SU-DHL-6 (cell line): ENCODE measurements at regions not wholly inside any gene's neighbourhood (a gene's known extent, or its start where the extent isn't known, plus 50 kb on each side); places are given as distances from the start of the nearest gene placed in this dataset.

Experiments
- H2AFZ ChIP-seq: fragments of 200-600 bp; sonication (generic); 2 replicates; pipeline ENCODE4 v1.6.1; 2014; ENCODE audit warnings: low read depth, mild to moderate bottlenecking, moderate library complexity, mixed read lengths, antibody characterized with exemption, low read length; ENCODE audit not compliant: severe bottlenecking
- H3F3A ChIP-seq: fragments of 200-600 bp; shearing (Covaris generic); 2 replicates; pipeline ENCODE4 v1.6.0; 2016; ENCODE audit warnings: antibody characterized with exemption, mild to moderate bottlenecking; ENCODE audit not compliant: insufficient read depth
- H3K27ac ChIP-seq: fragments of 200-600 bp; sonication (generic); 2 replicates; pipeline ENCODE4 v1.5.1; 2016; ENCODE audit warnings: low read depth, mild to moderate bottlenecking, low read length, moderate library complexity, mixed read lengths
- H3K27me3 ChIP-seq: fragments of 200-600 bp; sonication (generic), shearing (Covaris generic); 2 replicates; pipeline ENCODE4 v1.6.0; 2014; ENCODE audit warnings: mild to moderate bottlenecking, low read length
- H3K36me3 ChIP-seq: fragments of 200-600 bp; sonication (generic); 2 replicates; pipeline ENCODE4 v1.6.1; 2014; ENCODE audit warnings: mild to moderate bottlenecking, low read length, mixed read lengths
- H3K4me2 ChIP-seq: fragments of 300-600, 200-600 bp; shearing (Covaris generic), sonication (generic); 2 replicates; pipeline ENCODE4 v1.6.0; 2014; ENCODE audit warnings: low read length, low read depth, mild to moderate bottlenecking; ENCODE audit not compliant: poor library complexity, severe bottlenecking
- H3K4me3 ChIP-seq: fragments of 200-600 bp; sonication (generic); 2 replicates; pipeline ENCODE4 v1.5.1; 2014; ENCODE audit warnings: antibody characterized with exemption, low read length, mild to moderate bottlenecking, mixed read lengths; ENCODE audit not compliant: insufficient read depth, poor library complexity, severe bottlenecking
- H3K79me2 ChIP-seq: fragments of 200-600 bp; sonication (generic); 2 replicates; pipeline ENCODE4 v1.6.1; 2014; ENCODE audit warnings: mild to moderate bottlenecking, low read length, moderate library complexity; ENCODE audit not compliant: insufficient read depth
- H3K9ac ChIP-seq: fragments of 200-600 bp; sonication (generic); 2 replicates; pipeline ENCODE4 v1.7.0; 2014; ENCODE audit warnings: mild to moderate bottlenecking, low read length
- H3K9me2 ChIP-seq: fragments of 200-600 bp; sonication (generic); replicated peaks from 2 replicates; pipeline ENCODE4 v1.6.1; 2014; ENCODE audit warnings: low read length; ENCODE audit not compliant: insufficient read depth
- H3K9me3 ChIP-seq: fragments of 200-600 bp; sonication (generic); 2 replicates; pipeline ENCODE4 v1.6.1; 2014; ENCODE audit warnings: low read length, mixed read lengths; ENCODE audit not compliant: insufficient read depth
- H4K20me1 ChIP-seq: fragments of 200-600 bp; sonication (generic); 2 replicates; pipeline ENCODE4 v1.6.1; 2014; ENCODE audit warnings: low read depth, mild to moderate bottlenecking, antibody characterized with exemption, low read length, moderate library complexity, mixed read lengths
- EZH2phosphoT487 ChIP-seq: fragments of 200-600 bp; sonication (generic), shearing (Covaris generic); conservative IDR thresholded peaks from 2 replicates; pipeline ENCODE4 v1.6.1; 2018; ENCODE audit warnings: mild to moderate bottlenecking, antibody characterized with exemption, low read length, moderate library complexity, mixed read lengths
- TF ChIP-seq, protein P1 (sequence below): fragments of 200-600 bp; sonication (generic); IDR thresholded peaks from one replicate; pipeline ENCODE4 v1.5.1; 2017; ENCODE audit warnings: antibody characterized with exemption, mild to moderate bottlenecking, low read length, moderate library complexity; ENCODE audit not compliant: insufficient read depth, poor library complexity, severe bottlenecking

DNA sequence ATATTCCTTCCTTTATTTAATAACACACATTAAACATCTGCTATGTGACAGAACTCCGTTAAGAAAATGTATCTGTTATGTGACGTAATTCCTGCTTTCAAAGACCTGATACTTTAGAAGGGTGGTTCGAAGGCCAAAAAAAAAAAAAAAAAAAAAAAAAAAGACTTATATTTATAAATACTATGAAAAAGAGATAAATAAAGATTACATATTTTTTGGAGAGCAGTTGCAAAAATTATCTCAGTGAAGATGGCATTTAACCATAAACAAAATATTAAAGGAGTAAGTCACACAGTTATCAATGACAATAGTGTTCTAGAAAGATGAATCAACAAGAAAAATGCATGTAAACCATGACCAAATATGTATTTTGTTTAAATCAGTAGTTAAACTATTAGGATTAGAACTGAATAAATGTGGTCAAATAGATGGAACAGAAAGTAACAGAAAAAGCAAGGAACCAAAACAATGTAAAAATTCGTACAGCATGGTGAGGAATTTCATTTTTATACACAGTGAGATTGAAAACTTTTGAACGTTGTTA, 612.3 kb upstream of the SLITRK5 start:
- TF ChIP-seq, protein P1, sequence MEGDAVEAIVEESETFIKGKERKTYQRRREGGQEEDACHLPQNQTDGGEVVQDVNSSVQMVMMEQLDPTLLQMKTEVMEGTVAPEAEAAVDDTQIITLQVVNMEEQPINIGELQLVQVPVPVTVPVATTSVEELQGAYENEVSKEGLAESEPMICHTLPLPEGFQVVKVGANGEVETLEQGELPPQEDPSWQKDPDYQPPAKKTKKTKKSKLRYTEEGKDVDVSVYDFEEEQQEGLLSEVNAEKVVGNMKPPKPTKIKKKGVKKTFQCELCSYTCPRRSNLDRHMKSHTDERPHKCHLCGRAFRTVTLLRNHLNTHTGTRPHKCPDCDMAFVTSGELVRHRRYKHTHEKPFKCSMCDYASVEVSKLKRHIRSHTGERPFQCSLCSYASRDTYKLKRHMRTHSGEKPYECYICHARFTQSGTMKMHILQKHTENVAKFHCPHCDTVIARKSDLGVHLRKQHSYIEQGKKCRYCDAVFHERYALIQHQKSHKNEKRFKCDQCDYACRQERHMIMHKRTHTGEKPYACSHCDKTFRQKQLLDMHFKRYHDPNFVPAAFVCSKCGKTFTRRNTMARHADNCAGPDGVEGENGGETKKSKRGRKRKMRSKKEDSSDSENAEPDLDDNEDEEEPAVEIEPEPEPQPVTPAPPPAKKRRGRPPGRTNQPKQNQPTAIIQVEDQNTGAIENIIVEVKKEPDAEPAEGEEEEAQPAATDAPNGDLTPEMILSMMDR: no peak
- TF ChIP-seq EZH2phosphoT487: no peak
- Histone ChIP-seq H4K20me1 (no peaks in the 10 kb centered on the region), H3K9ac (no peak overlapping the region), H3K27me3 (no peaks in the 10 kb centered on the region), H3F3A (no peaks in the 10 kb centered on the region), H3K4me3 (no peak overlapping the region), H2AFZ (no peak overlapping the region), H3K4me2 (no peak overlapping the region), H3K36me3 (no peaks in the 10 kb centered on the region), H3K9me2 (no peaks in the 10 kb centered on the region), H3K79me2 (no peaks in the 10 kb centered on the region), H3K9me3 (no peaks in the 10 kb centered on the region), H3K27ac (no peak overlapping the region)

DNA sequence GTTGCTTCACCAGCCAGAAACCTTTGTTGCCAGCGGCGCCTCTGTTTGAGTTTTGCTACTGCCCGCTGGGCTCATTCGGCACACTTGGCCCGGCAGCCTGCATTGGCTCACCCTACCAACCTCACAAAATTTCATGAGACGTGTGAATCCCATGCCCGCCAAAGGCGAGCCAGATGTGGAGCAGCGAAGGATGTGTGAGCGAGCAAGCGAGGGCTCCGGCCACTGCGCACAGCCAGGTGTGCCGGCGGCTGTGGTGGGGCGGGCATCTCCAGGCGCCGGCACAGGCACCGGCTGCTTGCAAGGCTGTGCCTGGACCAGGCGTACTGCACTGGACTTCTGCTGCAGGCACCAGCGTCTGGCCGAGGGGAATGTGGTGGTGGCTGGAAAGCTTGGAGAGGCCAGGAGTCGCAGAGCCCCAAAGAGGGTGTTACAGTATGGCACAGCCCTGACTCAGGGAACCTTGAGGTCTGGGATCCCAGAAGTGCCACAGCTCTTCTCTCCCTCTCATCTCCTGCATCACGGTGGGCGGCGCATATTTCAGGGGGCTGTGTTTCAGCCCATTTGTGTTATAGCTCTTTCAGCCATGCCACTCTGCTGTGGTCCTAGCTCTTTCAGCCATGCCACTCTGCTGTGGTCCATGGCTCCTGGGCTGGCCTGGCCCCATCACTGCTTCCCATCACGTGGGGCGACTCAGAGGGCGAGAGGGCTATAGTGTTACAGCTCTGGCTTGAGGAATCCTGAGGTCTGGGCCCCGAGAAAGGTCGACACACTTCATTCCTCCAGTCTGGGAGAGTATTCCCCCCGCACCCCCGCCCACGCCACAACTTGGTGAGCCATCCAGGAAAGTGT, 592.0 kb upstream of the SLITRK5 start:
- H3K27ac ChIP-seq: no peak overlapping the region
- no peak overlapping the region for H3K9ac ChIP-seq
- H3K9me2 ChIP-seq: no peaks in the 10 kb centered on the region
- no peak overlapping the region for H3K4me2 ChIP-seq
- H3K27me3 ChIP-seq: no peaks in the 10 kb centered on the region
- no peaks in the 10 kb centered on the region for H3F3A ChIP-seq
- TF ChIP-seq EZH2phosphoT487: no peak
- TF ChIP-seq, protein P1: no peak
- H3K4me3 ChIP-seq: no peak overlapping the region
- H3K79me2 ChIP-seq: no peaks in the 10 kb centered on the region
- H3K9me3 ChIP-seq: no peaks in the 10 kb centered on the region
- H2AFZ ChIP-seq: no peak overlapping the region
- no peaks in the 10 kb centered on the region for H3K36me3 ChIP-seq
- no peaks in the 10 kb centered on the region for H4K20me1 ChIP-seq

DNA sequence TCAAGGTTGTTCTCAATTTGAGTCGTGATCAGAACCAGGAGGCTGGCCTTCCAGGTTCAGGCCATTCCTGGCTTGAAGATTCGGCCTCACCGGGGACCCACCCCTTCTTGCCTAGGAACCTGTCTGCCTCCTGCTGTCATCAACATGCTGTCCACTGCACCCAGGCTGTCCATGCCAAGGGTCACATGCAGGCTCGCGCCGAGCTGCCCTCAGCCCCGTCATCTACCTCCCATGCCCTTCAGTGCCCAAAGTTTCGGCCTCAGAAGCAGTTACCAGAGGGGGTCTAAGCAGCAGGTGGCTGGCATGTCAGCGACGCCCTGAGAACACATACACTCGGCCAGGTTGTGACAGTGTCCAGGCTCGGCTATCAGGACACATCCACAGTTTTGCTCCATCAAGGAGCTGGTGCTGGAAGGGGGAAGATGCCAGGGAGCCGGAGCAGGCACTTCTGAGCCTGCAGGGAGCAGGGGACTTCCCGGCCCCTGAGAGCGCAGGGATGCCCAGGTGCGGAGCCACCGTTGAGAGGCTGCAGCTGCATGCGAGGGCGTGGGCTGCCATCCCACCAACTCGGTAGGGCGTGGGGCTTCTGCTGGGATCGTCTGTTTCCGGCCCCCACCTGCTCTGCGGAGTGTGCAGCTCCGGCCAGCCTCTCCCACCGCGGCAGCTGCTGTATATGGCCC, 590.9 kb upstream of the SLITRK5 start:
- Histone ChIP-seq H3K27me3 (no peaks in the 10 kb centered on the region), H3K4me2 (no peak overlapping the region), H3K79me2 (no peaks in the 10 kb centered on the region), H3K9ac (no peak overlapping the region), H3K4me3 (no peak overlapping the region), H2AFZ (no peak overlapping the region), H3K36me3 (no peaks in the 10 kb centered on the region), H4K20me1 (no peaks in the 10 kb centered on the region), H3F3A (no peaks in the 10 kb centered on the region), H3K9me2 (no peaks in the 10 kb centered on the region), H3K9me3 (no peaks in the 10 kb centered on the region), H3K27ac (no peak overlapping the region)
- TF ChIP-seq, protein P1: no peak
- no peak for TF ChIP-seq EZH2phosphoT487
